NCI-H748 (cell line): ENCODE measurements at regions not wholly inside any gene's neighbourhood (a gene's known extent, or its start where the extent isn't known, plus 50 kb on each side); places are given as distances from the start of the nearest gene placed in this dataset.
A peak's percentile ranks its signal among the peaks of the same experiment; 100 is the strongest.

Experiments used
- DNase-seq: peaks from one replicate; lab custom pipeline; 2025; ENCODE audit not compliant: unreplicated experiment; lab: John Stamatoyannopoulos, UW

DNA sequence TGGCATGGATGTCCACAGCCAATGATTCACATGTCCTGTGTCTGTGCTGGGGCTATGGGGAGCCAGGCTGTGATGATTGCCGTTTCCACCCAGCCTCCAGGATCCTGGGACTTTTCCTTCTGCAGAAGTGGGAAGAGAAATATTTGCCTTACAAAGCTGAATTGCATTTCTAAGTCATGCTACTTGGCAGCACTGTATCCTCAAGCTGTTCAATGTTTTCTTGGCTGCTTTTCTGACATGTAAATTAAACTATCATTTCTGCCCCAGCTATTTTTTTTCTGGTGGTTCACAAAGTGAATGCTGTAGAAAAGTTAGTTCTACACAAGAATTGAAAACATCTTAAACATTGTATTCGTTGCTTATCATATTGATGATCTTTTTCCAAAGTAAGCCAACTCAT, 51.9 kb upstream of the TCERG1L start:
- DNase-seq, result no peak

DNA sequence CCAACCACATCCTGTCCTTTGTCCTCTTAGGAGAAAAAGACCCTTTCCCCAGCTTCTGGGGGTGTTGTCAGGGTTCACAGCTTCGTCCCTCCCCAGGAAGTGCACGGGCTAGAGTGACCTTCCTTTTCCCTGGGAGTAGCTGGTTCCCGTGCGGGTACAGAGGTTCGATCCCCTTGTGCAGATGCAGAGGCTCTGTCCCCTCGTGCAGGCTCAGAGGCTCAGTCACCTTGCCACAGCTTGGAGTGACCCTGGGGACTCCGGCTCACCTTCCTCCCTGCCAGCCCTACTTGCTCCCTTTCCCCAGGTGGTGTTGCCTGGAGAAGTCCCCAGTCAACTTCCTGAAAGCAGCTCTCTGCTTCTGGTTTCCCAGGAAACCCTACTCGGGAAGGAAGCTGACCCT, 60.0 kb upstream of the TCERG1L start:
- no peak for DNase-seq

DNA sequence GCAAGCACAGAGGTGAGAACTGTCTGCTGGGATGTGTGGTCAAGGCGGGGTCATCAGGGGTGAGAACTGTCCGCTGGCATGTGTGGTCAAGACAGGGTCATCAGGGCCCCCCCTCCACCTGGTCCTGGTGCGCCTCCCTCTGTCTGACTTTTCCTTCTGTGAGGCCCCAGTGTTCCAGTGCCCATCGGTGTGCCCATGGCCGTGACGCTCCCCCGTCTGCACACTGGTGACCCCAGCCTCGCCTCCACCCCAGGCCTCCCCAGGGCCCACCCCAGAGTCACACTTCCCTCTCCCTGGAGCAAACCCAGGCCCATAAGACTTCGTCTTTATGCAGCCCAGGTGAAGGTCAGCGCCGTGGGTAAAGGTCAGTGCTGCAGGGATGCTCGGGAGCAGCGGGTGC, 70.1 kb upstream of the TCERG1L start:
- DNase-seq, result no peak

DNA sequence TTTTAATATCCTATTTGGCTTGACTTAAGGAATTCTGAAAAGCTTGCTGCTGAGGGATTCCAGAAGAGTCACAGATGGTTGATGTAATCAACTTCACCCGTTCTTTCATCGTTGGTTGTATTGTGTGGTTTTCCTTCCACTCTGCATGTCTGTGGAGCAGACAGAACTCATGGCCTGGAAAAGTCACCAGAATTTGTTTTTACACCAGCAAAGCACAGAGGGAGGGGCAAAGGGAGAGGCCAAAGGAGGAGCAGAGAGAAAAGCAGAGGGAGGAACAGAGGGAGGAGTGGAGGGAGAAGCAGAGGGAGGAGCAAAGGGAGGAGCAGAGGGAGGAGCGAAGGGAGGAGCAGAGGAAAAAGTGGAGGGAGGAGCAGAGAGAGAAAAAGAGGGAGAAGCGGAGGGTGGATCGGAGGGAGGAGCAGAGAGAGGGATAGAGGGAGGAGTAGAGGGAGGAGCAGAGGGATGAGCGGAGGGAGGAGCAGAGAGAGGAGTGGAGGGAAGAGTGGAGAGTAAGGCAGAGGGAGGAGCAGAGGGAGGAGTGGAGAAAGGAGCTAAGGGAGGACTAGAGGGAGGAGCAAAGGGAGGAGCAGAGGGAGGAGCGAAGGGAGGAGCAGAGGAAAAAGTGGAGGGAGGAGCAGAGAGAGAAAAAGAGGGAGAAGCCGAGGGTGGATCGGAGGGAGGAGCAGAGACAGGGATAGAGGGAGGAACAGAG, 73.8 kb upstream of the TCERG1L start:
- DNase-seq, result peak; percentile 8

DNA sequence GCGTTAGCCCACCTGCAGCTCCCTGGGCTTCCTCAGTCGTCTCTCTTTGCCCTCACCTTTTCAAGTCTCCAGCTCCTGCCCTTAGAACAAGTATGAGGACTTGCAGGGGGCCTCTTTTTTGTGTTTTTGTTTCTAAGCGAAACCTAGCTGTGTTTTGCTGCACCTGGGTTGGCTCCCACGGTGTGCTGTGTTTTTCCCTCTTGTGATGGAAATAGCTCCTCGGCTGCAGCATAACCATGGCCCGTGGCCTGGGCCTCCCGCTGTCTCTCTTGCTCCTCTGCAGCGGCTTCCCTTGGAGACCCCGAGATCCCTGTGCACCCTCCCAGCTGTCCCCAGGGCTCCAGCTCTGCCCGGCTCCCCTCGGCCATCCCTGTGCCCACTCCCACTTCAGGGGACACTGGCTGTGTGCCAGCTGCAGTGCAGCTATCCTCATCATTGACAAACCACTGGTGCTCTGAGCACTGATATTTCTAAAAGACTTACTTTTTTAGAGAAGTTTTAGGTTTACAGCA, 75.6 kb upstream of the TCERG1L start:
- peak; percentile 30 for DNase-seq

DNA sequence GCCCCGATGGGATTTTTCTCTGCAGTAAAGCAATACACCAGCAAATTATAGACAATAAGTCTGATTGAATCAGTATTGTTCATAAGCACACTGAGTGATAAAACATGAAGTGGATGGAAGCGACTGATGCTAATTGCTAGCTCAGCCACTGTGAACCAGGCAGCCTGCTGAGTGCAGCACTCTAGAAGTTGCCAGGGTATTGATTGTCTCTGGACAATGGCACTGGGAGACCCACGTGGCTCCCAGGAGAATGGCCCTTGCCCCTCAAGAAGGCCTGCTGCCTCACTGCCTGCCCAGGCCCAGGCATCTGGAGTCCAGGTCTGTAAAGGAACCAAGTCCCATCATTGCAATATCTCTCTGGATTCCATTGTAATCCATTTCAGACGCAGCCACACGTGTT, 80.4 kb upstream of the TCERG1L start:
- peak; percentile 65 for DNase-seq

DNA sequence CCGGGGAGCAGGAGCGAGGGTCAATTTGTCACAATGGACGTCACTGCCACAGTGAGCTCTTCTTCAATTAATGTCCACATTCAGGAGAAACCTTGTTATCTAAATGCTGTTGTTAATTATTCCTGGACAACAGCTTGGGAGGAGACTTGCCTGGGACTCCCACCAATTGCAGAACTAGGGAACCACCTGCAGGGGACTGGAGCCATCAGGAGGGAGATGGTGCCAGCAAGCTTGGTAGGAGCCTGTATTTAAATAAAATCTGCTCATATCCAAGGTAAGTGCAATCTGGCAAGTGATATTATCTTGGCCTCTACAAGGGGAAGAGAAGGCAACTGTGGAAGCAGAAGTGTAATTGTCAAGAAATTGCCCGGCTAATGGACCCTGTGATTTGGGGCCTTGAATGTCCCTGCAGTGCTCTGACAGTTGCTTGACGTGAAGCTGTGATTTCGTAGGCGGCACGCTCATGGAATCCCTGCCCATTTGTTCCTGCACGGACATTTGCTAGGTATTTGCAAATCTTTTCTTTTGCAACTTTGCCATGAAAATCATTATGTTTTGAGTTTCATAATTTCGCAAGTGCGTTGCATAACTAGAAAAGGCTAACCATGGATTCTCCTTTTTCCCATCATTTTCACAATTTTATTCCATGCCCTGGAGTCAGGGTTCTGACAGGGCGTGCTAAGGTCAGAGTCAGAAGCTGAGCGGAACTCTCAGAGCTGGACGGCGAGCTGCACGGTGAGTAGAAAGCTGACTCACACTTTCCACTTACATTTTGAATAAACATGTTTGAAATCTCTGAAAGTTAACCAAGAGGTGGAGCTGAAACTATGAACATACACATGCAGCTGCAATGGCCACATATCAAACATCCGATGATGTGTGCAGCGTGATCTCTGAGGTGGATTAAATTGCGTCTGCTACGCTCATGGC, 84.9 kb upstream of the TCERG1L start:
- DNase-seq, result no peak

DNA sequence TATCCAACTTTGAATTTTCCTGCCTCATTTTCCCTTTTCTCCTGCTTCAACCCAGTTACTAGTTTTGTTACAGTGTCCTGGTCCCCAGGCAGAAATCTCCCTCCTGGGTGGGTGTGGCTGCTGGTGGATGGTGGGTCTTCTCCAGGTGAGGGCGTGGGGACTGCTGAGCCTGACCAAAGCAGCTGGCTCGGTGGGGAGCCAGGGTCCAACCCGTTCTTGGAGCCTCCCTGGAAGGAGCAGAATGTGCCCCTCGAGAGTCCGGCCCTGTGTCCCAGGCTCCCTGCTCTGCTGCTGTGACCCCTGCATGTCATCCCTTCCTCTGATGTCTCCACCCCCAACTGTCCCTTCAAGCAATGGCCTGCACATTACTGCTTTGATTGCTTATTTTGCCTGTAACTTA, 86.6 kb upstream of the TCERG1L start:
- no peak for DNase-seq

DNA sequence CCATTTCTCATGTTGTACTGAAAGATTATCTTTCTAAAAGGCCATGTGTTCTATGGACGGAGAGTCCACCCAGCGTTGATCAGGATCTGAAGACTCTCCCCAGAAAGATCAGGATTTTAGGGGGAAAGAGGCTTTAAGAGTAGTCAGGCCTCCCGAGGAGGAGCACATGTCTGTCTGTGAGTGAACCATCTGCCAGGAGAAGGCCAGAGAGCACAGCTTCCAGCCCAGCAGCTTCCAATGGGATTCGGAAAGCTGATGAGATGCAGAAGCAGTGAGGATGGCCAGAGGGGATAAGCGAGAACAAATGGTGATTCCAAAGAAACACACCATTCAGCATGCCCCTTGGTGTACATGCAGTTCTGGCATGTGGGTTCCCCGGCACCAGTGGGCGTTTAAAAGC, 88.5 kb upstream of the TCERG1L start:
- DNase-seq, result no peak

DNA sequence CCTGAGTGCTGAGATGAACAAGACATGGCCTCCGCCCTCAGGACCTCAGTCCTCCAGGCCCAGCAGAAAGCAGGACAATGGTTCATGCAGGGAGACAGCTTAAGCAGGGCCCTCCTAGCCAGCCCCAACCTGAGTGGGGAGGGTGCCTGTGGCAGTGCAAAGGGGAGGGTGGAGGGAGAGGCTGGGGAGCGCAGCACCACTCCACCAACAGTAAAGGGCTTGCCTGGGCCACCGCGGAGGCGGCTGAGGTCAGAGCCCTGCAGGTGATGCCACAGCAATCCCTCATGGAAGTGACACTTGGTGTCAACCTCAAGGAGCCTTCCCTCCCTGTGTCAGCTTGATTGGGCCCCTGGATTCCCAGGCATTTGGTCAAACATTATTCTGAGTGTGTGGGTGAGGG, 89.0 kb upstream of the TCERG1L start:
- no peak for DNase-seq

DNA sequence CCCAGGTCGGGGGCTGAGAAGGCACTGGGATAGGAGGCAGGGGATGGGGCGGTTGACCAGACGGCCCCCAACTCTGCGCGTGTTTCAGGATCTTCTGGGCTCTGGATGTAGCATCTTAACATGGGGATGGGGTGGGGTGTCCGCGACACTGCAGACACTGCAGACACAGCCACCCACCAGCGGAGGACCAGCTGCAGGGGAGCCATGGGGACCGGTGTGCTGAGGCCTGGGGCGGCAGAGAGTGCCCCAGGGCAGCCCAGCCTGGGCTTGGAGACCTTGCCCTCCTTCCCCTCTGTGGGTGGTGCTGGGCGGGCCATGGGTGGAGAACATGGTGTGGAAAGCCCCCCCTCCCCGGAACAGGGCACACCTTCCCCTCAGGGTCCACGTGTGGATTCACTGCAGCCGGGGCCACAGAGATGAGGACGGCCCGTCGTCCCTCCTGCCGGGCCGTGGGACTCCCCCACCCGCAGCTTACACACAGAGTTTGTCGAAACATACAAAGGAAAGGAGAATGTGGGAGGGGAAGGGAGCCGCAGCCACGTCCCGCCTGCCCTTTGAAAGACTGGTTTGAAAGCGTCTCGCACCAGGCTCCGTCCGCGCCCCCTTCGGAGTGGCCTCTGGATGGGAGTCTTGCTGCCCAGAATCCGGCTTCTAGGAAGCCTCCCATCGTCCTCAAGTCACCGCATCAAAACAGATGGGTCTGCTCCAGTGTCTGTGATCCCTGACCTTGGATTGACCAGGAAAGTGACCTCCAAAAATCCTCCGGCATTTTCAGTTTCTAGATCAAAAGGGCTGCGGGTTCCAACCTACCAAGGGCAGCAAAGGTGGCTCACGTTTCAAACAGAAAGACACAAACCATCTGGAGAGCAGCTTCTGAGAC, 91.5 kb upstream of the TCERG1L start:
- DNase-seq, result no peak

DNA sequence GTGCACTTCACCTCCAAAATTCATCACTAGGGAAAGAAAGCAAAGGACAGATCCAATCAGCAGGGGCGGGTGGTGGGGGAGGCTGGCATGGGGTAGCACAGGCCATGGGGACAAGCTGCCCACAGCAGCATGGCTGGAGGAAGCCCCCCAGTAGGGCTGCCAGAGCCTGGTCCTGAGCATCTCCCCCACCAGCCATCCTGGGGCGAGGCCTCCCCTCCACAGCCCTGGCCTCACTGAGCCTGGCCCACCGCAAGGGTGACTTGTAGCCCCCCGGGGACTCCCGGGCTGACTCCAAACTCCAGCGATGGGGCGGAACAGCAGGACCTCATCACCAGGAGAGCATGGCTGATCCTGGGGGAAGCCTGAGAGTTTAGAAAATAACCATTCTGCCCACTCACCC, 92.4 kb upstream of the TCERG1L start:
- DNase-seq, result no peak

DNA sequence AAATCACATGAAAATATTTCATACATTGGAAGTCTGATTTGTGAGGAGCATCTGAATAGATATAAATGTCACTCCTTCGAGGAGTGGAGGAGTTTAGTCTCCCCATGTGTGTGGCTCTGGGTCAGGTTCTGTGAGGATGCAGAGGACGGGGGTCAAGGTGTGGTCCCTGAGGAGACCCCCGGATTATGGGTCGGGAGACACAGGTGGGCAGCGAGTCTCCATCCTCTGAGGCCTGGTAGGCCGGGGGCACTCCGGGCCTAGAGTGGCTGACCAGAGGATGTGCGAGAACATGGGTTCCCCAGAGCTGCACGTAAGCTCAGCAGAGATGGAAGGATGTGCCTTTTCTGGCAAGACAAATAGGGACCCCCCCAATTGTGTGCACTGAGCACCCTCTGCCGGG, 93.4 kb upstream of the TCERG1L start:
- no peak for DNase-seq

DNA sequence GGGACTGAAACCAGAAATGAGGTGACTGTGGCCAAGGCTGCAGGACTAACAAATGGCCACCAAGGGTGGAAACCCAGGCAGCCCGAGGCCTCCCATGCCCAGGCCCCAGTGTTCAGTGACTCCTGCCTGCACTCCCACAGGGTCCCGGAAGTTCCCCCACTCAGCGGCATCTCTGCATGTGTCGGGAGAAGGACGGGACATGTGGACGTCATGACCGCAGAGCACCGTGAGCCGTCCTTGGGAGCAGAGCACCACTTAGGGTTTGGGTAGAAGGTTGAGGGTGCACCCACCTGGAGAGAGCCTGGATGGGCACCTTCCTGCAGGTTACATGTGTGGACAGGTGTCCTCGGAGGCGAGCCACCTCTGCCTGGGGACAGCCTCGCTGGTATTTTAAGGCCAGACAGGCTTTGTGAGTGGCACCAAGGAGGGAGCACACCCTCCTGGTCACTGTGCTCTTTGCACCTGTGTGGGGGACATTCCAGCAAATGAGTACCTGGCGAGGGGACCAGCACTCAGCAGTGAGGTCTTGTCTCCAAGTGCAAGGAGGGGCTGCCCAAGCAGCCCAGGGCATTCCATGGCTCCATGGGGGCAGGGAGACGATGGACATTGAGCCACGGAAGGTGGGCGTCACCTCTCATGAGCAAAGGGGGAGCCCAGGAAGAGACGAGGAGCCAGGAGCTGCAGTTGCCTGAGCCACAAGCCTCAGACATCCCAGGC, 95.3 kb upstream of the TCERG1L start:
- no peak for DNase-seq

DNA sequence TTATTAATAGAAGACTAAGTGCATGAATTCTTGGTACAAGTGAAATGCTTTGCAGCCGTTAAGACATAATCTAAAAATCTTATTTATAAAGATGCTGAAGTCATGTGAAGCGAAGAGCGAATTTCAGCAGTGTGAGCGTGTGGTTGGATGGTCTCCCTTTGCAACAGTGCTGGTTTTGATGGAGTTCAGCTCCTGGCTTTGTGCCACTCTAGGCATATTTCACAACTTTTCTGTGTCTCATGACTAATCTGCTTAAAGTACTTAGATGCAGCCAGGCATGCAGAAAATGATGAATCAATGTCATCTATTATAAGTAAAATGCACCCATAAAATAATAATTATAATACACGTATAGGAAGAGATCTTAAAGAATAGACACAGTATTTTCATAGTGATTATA, 107.2 kb upstream of the TCERG1L start:
- DNase-seq, result no peak

DNA sequence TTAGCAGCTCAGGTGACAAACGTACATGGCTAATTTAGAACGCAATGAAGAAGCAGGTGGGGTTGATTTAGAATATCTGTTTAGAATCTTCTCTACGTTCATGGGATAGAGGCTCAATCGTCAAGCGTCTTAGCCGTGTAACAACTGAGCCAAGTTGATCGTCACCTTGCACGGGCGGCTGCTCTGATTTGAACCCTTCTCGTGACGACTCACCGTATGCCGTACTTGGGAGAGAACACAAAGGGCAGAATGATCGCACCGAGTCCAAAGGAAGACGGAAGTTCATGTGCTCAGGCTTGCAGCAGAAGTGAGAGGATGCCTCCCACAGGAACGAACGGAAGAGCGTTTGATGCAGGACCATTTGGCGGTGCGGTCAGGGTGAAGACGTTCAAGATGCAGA, 108.3 kb upstream of the TCERG1L start:
- peak; percentile 1 for DNase-seq

DNA sequence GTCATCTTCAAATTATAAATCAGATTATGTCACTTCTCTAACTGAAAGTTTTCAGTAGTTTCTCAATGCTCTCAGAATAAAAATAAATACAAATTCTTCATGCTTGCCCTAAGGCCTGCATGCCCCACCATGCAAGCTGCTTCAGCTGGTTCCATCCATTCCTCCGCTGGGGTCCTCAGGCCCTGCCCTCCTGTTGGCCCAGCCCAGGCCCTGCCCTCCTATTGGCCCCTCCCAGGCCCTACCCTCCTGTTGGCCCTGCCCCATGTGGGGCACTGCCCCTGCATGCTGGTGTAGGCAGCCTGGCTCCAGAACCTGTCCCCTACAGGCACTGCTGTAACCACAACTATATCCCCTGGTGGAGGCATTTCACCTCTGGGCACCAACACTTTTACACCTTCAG, 109.3 kb upstream of the TCERG1L start:
- no peak for DNase-seq

DNA sequence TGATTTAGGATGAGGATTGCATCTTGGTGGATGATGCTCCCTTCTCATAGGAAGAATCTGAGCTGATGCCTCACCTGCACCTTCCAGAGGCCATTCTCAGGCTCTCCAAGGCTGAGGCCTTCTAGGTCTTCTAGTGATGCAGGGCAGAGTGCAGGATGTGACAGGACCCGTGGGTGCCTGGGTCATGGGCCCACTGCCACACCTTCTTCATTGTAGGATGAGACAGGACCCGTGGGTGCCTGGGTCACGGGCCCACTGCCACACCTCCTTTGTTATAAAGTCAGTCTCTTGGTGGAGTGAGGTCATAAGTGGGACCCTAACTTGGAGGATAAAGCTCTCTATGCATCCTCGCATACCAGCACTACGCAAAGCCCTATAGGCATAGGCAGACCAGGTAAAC, 109.9 kb upstream of the TCERG1L start:
- no peak for DNase-seq

DNA sequence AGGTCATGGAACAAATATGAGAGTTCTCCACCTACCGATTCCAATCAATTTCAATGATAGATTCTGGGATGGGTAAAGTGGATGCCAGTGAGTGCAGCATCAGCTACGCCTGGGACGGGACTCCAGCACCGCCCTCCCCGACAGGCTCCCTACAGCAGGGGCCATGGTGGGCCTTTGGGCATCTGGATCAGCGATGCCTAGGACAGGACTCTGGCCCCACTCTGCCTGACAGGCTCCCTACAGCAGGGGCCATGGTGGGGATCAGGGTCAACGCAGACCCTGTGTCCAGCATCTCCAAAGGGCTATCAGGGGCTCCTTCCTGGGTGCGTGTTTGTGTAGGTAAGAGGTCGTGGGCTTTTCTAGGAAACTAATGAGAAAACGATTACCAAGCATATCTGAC, 111.2 kb upstream of the TCERG1L start:
- DNase-seq, result no peak

DNA sequence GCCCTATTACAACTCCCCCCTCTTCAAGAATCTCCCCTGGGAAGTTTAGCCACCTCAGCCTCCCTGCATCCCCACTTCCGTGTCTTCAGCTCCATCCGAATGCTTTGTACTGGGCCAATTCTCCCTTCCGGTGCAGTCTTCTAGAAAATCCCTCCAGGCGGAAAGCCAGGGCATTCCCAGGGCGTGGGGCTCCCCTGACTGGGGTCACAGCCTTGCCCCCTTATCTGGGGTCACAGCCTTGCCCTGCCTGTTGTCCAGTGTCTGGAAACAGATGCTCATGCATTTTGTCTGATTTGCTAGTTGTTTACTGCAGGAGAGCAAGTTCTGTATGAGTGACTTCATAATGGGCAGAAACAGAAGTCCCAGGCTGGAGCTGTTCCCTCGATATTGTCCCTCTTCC, 112.5 kb upstream of the TCERG1L start:
- DNase-seq, result no peak
